Activated naive CD8-positive, alpha-beta T cell treated with anti-CD3 and anti-CD28 coated beads, Interleukin-2, amount 50 U/mL, for 24 hours (primary cell): ENCODE measurements at regions not wholly inside any gene's neighbourhood (a gene's known extent, or its start where the extent isn't known, plus 50 kb on each side); places are given as distances from the start of the nearest gene placed in this dataset.

Experiments used
- ATAC-seq: fragments of 150-1000 bp; cut with Tn5 transposase; one replicate; pipeline ENCODE4 v1.10.0; 2021
- DNase-seq: peaks from one replicate; pipeline ENCODE4 v3.0.0; 2021
- H3K27ac Mint-ChIP-seq: one replicate; pipeline ENCODE4 v1.8.0; 2021; ENCODE audit warnings: mild to moderate bottlenecking, mixed read lengths
- H3K27me3 Mint-ChIP-seq: one replicate; pipeline ENCODE4 v1.8.0; 2021; ENCODE audit warnings: mixed read lengths
- H3K36me3 Mint-ChIP-seq: one replicate; pipeline ENCODE4 v1.8.0; 2021; ENCODE audit warnings: low read depth, mixed read lengths
- H3K4me1 Mint-ChIP-seq: one replicate; pipeline ENCODE4 v1.8.0; 2021; ENCODE audit warnings: mixed read lengths
- H3K4me3 Mint-ChIP-seq: one replicate; pipeline ENCODE4 v1.8.0; 2021; ENCODE audit warnings: mild to moderate bottlenecking, moderate library complexity, mixed read lengths
- H3K9me3 Mint-ChIP-seq: one replicate; pipeline ENCODE4 v1.8.0; 2021; ENCODE audit warnings: mixed read lengths

- Mint-ChIP-seq H3K27ac (no peak overlapping the region), H3K27me3 (peaks cover 3% of the 10 kb centered on the region), H3K4me1 (peaks cover 5% of the 10 kb centered on the region), H3K9me3 (no peaks in the 10 kb centered on the region), H3K4me3 (no peak overlapping the region), H3K36me3 (no peaks in the 10 kb centered on the region)
- DNase-seq, result no peak
- ATAC-seq, result no peak
Observed at GRCh38 chr15:66952756-66953522, 112.5 kb upstream of the SMAD3 start.

- H3K4me3 Mint-ChIP-seq, result no peak overlapping the region
- H3K27ac Mint-ChIP-seq, result no peak overlapping the region
- no peak for ATAC-seq
- DNase-seq, result no peak
- peaks cover 3% of the 10 kb centered on the region for H3K27me3 Mint-ChIP-seq
- H3K4me1 Mint-ChIP-seq, result peaks cover 5% of the 10 kb centered on the region
- H3K9me3 Mint-ChIP-seq, result no peaks in the 10 kb centered on the region
- no peaks in the 10 kb centered on the region for H3K36me3 Mint-ChIP-seq
Observed at GRCh38 chr15:66953523-66954229, 111.7 kb upstream of the SMAD3 start.

GRCh38 chr15:66954601-66955000 is 110.8 kb upstream of the SMAD3 start:
- ATAC-seq, result no peak
- no peaks in the 10 kb centered on the region for H3K9me3 Mint-ChIP-seq
- H3K27me3 Mint-ChIP-seq, result peaks cover 3% of the 10 kb centered on the region
- no peak overlapping the region for H3K4me3 Mint-ChIP-seq
- H3K27ac Mint-ChIP-seq, result no peak overlapping the region
- DNase-seq, result no peak
- peaks cover 5% of the 10 kb centered on the region for H3K4me1 Mint-ChIP-seq
- H3K36me3 Mint-ChIP-seq, result no peaks in the 10 kb centered on the region

- no peak for ATAC-seq
- Mint-ChIP-seq H3K9me3 (no peaks in the 10 kb centered on the region), H3K27ac (no peak overlapping the region), H3K4me1 (peaks cover 5% of the 10 kb centered on the region), H3K4me3 (no peak overlapping the region), H3K36me3 (no peaks in the 10 kb centered on the region), H3K27me3 (peaks cover 3% of the 10 kb centered on the region)
- DNase-seq, result no peak
Observed at GRCh38 chr15:66955001-66955516, 110.3 kb upstream of the SMAD3 start.

- H3K27me3 Mint-ChIP-seq, result peaks cover 3% of the 10 kb centered on the region
- no peaks in the 10 kb centered on the region for H3K36me3 Mint-ChIP-seq
- ATAC-seq, result peak; percentile 24
- H3K9me3 Mint-ChIP-seq, result no peaks in the 10 kb centered on the region
- no peak for DNase-seq
- no peak overlapping the region for H3K27ac Mint-ChIP-seq
- no peak overlapping the region for H3K4me3 Mint-ChIP-seq
- H3K4me1 Mint-ChIP-seq, result peaks cover 5% of the 10 kb centered on the region
Observed at GRCh38 chr15:66955871-66956585, 109.4 kb upstream of the SMAD3 start.

GRCh38 chr15:66956672-66957430 is 108.6 kb upstream of the SMAD3 start:
- Mint-ChIP-seq H3K4me3 (no peak overlapping the region), H3K4me1 (peaks cover 5% of the 10 kb centered on the region), H3K27ac (no peak overlapping the region), H3K9me3 (no peaks in the 10 kb centered on the region), H3K36me3 (no peaks in the 10 kb centered on the region), H3K27me3 (peaks cover 3% of the 10 kb centered on the region)
- DNase-seq (no peak), ATAC-seq (no peak)

GRCh38 chr15:66957431-66957720 is 108.0 kb upstream of the SMAD3 start:
- no peaks in the 10 kb centered on the region for H3K9me3 Mint-ChIP-seq
- no peak overlapping the region for H3K27ac Mint-ChIP-seq
- H3K4me3 Mint-ChIP-seq, result no peak overlapping the region
- H3K36me3 Mint-ChIP-seq, result no peaks in the 10 kb centered on the region
- peaks cover 5% of the 10 kb centered on the region for H3K4me1 Mint-ChIP-seq
- DNase-seq (no peak), ATAC-seq (no peak)
- H3K27me3 Mint-ChIP-seq, result peaks cover 3% of the 10 kb centered on the region

GRCh38 chr15:66959066-66959465 is 106.3 kb upstream of the SMAD3 start:
- no peak for ATAC-seq
- Mint-ChIP-seq H3K4me1 (peaks cover 5% of the 10 kb centered on the region), H3K9me3 (no peaks in the 10 kb centered on the region), H3K36me3 (no peaks in the 10 kb centered on the region), H3K27me3 (peaks cover 3% of the 10 kb centered on the region), H3K4me3 (no peak overlapping the region), H3K27ac (no peak overlapping the region)
- DNase-seq, result no peak

- Mint-ChIP-seq H3K4me1 (peaks cover 5% of the 10 kb centered on the region), H3K27ac (no peak overlapping the region), H3K27me3 (peaks cover 3% of the 10 kb centered on the region), H3K4me3 (no peak overlapping the region), H3K9me3 (no peaks in the 10 kb centered on the region), H3K36me3 (no peaks in the 10 kb centered on the region)
- ATAC-seq, result no peak
- no peak for DNase-seq
Observed at GRCh38 chr15:66959875-66960274, 105.5 kb upstream of the SMAD3 start.

GRCh38 chr15:66960519-66960918 is 104.9 kb upstream of the SMAD3 start:
- H3K4me1 Mint-ChIP-seq, result peaks cover 5% of the 10 kb centered on the region
- no peak overlapping the region for H3K4me3 Mint-ChIP-seq
- H3K27me3 Mint-ChIP-seq, result peaks cover 3% of the 10 kb centered on the region
- no peak for ATAC-seq
- H3K36me3 Mint-ChIP-seq, result no peaks in the 10 kb centered on the region
- H3K9me3 Mint-ChIP-seq, result no peaks in the 10 kb centered on the region
- no peak overlapping the region for H3K27ac Mint-ChIP-seq
- DNase-seq, result no peak

GRCh38 chr15:66961407-66961884 is 104.0 kb upstream of the SMAD3 start:
- Mint-ChIP-seq H3K9me3 (no peaks in the 10 kb centered on the region), H3K27ac (no peak overlapping the region), H3K4me3 (no peak overlapping the region), H3K27me3 (no peaks in the 10 kb centered on the region), H3K4me1 (no peaks in the 10 kb centered on the region), H3K36me3 (no peaks in the 10 kb centered on the region)
- ATAC-seq, result no peak
- no peak for DNase-seq

- Mint-ChIP-seq H3K9me3 (no peaks in the 10 kb centered on the region), H3K27ac (no peak overlapping the region), H3K36me3 (no peaks in the 10 kb centered on the region), H3K27me3 (no peaks in the 10 kb centered on the region), H3K4me3 (no peak overlapping the region), H3K4me1 (no peaks in the 10 kb centered on the region)
- ATAC-seq (no peak), DNase-seq (no peak)
Observed at GRCh38 chr15:66961901-66962300, 103.5 kb upstream of the SMAD3 start.

- Mint-ChIP-seq H3K4me1 (no peaks in the 10 kb centered on the region), H3K36me3 (no peaks in the 10 kb centered on the region), H3K27ac (no peak overlapping the region), H3K4me3 (no peak overlapping the region), H3K9me3 (no peaks in the 10 kb centered on the region), H3K27me3 (no peaks in the 10 kb centered on the region)
- DNase-seq, result no peak
- ATAC-seq, result no peak
Observed at GRCh38 chr15:66962522-66962921, 102.9 kb upstream of the SMAD3 start.

GRCh38 chr15:66963084-66963483 is 102.3 kb upstream of the SMAD3 start:
- H3K27me3 Mint-ChIP-seq, result no peaks in the 10 kb centered on the region
- no peak overlapping the region for H3K27ac Mint-ChIP-seq
- H3K36me3 Mint-ChIP-seq, result no peaks in the 10 kb centered on the region
- DNase-seq, result no peak
- no peaks in the 10 kb centered on the region for H3K9me3 Mint-ChIP-seq
- no peak overlapping the region for H3K4me3 Mint-ChIP-seq
- no peaks in the 10 kb centered on the region for H3K4me1 Mint-ChIP-seq
- ATAC-seq, result no peak
